ENCODE measurements at regions not wholly inside any gene's neighbourhood (a gene's known extent, or its start where the extent isn't known, plus 50 kb on each side); places are given as distances from the start of the nearest gene placed in this dataset.

GRCh38 chr11:122423273-122423672, 232.2 kb upstream of the UBASH3B start:
- peak overlapping the region; percentile 91 to 93 for H3K27ac ChIP-seq

GRCh38 chr11:122422682-122423081, 232.8 kb upstream of the UBASH3B start:
- ATAC-seq = peak; percentile 77 to 81
- Histone ChIP-seq H3K9me3 (no peaks in the 10 kb centered on the region), H3K27ac (peak overlapping the region; percentile 91 to 93), H3K4me3 (peak overlapping the region; percentile 48), H3K4me2 (peak overlapping the region; percentile 76), H3K4me1 (peaks cover 20% of the 10 kb centered on the region)
- DNase-seq (ENCODE audit: low read depth in 1 of 2, low spot score in 1 of 2) = peak in 1 of 2 experiments; percentile 77
- ChIA-PET POLR2A (interaction anchor here (1.6 kb wide), 1 partner anchor 17 kb away, joined by 10 read pairs; no protein-coding TSS in a partner anchor), CTCF (interaction anchor here (0.6 kb wide), 1 partner anchor 688 kb away, joined by 3 read pairs; no protein-coding TSS in a partner anchor)
- 30% methylated on average over 4 of the region's 4 CpGs for WGBS (ENCODE audit: missing lambda C conversion rate)
- TF ChIP-seq SMC3 (IDR thresholded peaks at IDR 0.05) (0 out of 3 replicates have a peak, but pooled peaks have one; percentile 25), BHLHE40 (IDR thresholded peaks at IDR 0.05; ENCODE audit: low read depth, low read length) (no peak), CEBPB (IDR thresholded peaks at IDR 0.05) (peak; percentile 64 to 65; a peak in 3 of 4 replicates), GATA3 (IDR thresholded peaks at IDR 0.05; ENCODE audit: borderline replicate concordance) (peak; percentile 77; the same call in 1 of the 2 replicates), MAX (IDR thresholded peaks at IDR 0.05) (no peak), BCL3 (IDR thresholded peaks at IDR 0.05) (peak; percentile 49; the same call in 1 of the 3 replicates), HOXA7 (CRISPR knock-in tag; IDR thresholded peaks at IDR 0.05) (no peak), FOSL2 (IDR thresholded peaks at IDR 0.05) (peak; percentile 31; the same call in 1 of the 2 replicates), FOSL2 (CRISPR knock-in tag; IDR thresholded peaks at IDR 0.05) (peak; percentile 68), HES2 (IDR thresholded peaks at IDR 0.05) (no peak), JUN (IDR thresholded peaks at IDR 0.05) (peak; percentile 39 to 72; a peak in 3 of 5 replicates), EP300 (IDR thresholded peaks at IDR 0.05) (peak; percentile 77 to 87; a peak in 4 of 5 replicates), PBX3 (IDR thresholded peaks at IDR 0.05) (no peak), JUNB (IDR thresholded peaks at IDR 0.05) (peak; percentile 47; the same call in 1 of the 2 replicates)
- no peak for FAIRE-seq

More at GRCh38 chr11:122423273-122423672, 232.2 kb upstream of the UBASH3B start:
- POLR2A ChIA-PET = interaction anchor here (1.6 kb wide), 1 partner anchor 17 kb away, joined by 10 read pairs; no protein-coding TSS in a partner anchor
- H3K4me3 ChIP-seq = no peak overlapping the region
- H3K4me1 ChIP-seq = peaks cover 20% of the 10 kb centered on the region
- DNase-seq (ENCODE audit: low read depth in 1 of 2, low spot score in 1 of 2) = no peak
- CTCF ChIA-PET = interaction anchor here (0.6 to 0.9 kb wide), 3 partner anchors 83 to 767 kb away, joined by 3 read pairs; no protein-coding TSS in a partner anchor
- ATAC-seq = no peak
- no peak for FAIRE-seq
- H3K4me2 ChIP-seq = peak overlapping the region; percentile 76
- TF ChIP-seq NPAS2 (CRISPR knock-in tag; IDR thresholded peaks at IDR 0.05; ENCODE audit: borderline replicate concordance) (no peak), CBX2 (IDR thresholded peaks at IDR 0.05; ENCODE audit: borderline replicate concordance, low read depth) (no peak), RARB (CRISPR knock-in tag; IDR thresholded peaks at IDR 0.05) (no peak), EHF (CRISPR knock-in tag; IDR thresholded peaks at IDR 0.05) (no peak), JUNB (IDR thresholded peaks at IDR 0.05) (no peak), SMC3 (IDR thresholded peaks at IDR 0.05) (no peak), RNF2 (IDR thresholded peaks at IDR 0.05; ENCODE audit: borderline replicate concordance, low read depth) (no peak), PHF8 (IDR thresholded peaks at IDR 0.05; ENCODE audit: borderline replicate concordance, low read depth) (no peak)
- WGBS (ENCODE audit: missing lambda C conversion rate) = 57% methylated on average over 1 of the region's 1 CpG
- no peaks in the 10 kb centered on the region for H3K9me3 ChIP-seq

GRCh38 chr11:122421702-122422101, 233.8 kb upstream of the UBASH3B start:
- ATAC-seq = peak in 1 of 2 experiments; percentile 49; a peak in 2 of 6 replicates
- 4% methylated on average over 3 of the region's 3 CpGs for WGBS (ENCODE audit: missing lambda C conversion rate)
- no peak for TF ChIP-seq RCOR1 (IDR thresholded peaks at IDR 0.05; ENCODE audit: low read depth, low read length)
- no peak for TF ChIP-seq MYC (IDR thresholded peaks at IDR 0.05; ENCODE audit: borderline replicate concordance, low read length)
- TF ChIP-seq KDM5A (IDR thresholded peaks at IDR 0.05) = no peak
- TF ChIP-seq JUNB (IDR thresholded peaks at IDR 0.05) = no peak
- TF ChIP-seq RARB (CRISPR knock-in tag; IDR thresholded peaks at IDR 0.05) = no peak
- no peak for TF ChIP-seq NFE2L2 (conservative IDR thresholded peaks at IDR 0.05; ENCODE audit: low read length)
- no peak for TF ChIP-seq ZC3H11A (IDR thresholded peaks at IDR 0.05)
- no peak for TF ChIP-seq CBX8 (IDR thresholded peaks at IDR 0.05)
- no peak for TF ChIP-seq CTCF (IDR thresholded peaks at IDR 0.05)
- TF ChIP-seq ATOH8 (CRISPR knock-in tag; IDR thresholded peaks at IDR 0.05; ENCODE audit: low read depth) = no peak
- no peak for TF ChIP-seq HEYL (CRISPR knock-in tag; IDR thresholded peaks at IDR 0.05)

More at GRCh38 chr11:122421702-122422101, 233.8 kb upstream of the UBASH3B start:
- H3K4me3 ChIP-seq = peak overlapping the region; percentile 48
- peak overlapping the region; percentile 84 to 91 for H3K27ac ChIP-seq
- ChIA-PET POLR2A (no interaction called here), CTCF (no interaction called here)
- H3K4me1 ChIP-seq = peaks cover 20% of the 10 kb centered on the region
- no peaks in the 10 kb centered on the region for H3K9me3 ChIP-seq
- H3K4me2 ChIP-seq = peak overlapping the region; percentile 76
- no peak for FAIRE-seq
- peak in 1 of 2 experiments; percentile 9 for DNase-seq (ENCODE audit: low read depth in 1 of 2, low spot score in 1 of 2)

All from A549 (cell line).